ENCODE measurements at regions not wholly inside any gene's neighbourhood (a gene's known extent, or its start where the extent isn't known, plus 50 kb on each side); places are given as distances from the start of the nearest gene placed in this dataset.
"Not testable (repeated sequence)": the region's sequence is repeated elsewhere in the genome, so short reads cannot be mapped to it uniquely, and the experiment has no call there.

- not testable (repeated sequence) for DNase-seq
Measured at GRCh38 chr5:153296251-153296844, 194.1 kb upstream of the GRIA1 start.

- no peak for DNase-seq
Measured at GRCh38 chr5:153299891-153300290, 190.6 kb upstream of the GRIA1 start.

- no peak for DNase-seq
Measured at GRCh38 chr5:153308282-153308681, 182.2 kb upstream of the GRIA1 start.

- no peak for DNase-seq
Measured at GRCh38 chr5:153318556-153318955, 171.9 kb upstream of the GRIA1 start.

- DNase-seq, result no peak
Measured at GRCh38 chr5:153321478-153321877, 169.0 kb upstream of the GRIA1 start.

- DNase-seq, result no peak
Measured at GRCh38 chr5:153340139-153340538, 150.3 kb upstream of the GRIA1 start.

GRCh38 chr5:153340738-153341137 lies 149.7 kb upstream of the GRIA1 start:
- DNase-seq, result no peak

GRCh38 chr5:153342487-153342886 lies 148.0 kb upstream of the GRIA1 start:
- DNase-seq, result no peak

- no peak for DNase-seq
Measured at GRCh38 chr5:153347611-153348010, 142.9 kb upstream of the GRIA1 start.

- DNase-seq, result no peak
Measured at GRCh38 chr5:153350175-153350883, 140.1 kb upstream of the GRIA1 start.

- DNase-seq, result no peak
Measured at GRCh38 chr5:153352685-153353219, 137.7 kb upstream of the GRIA1 start.

- no peak for DNase-seq
Measured at GRCh38 chr5:153357493-153358112, 132.9 kb upstream of the GRIA1 start.

- DNase-seq, result no peak
Measured at GRCh38 chr5:153358315-153358976, 132.0 kb upstream of the GRIA1 start.

GRCh38 chr5:153360860-153361259 lies 129.6 kb upstream of the GRIA1 start:
- no peak for DNase-seq

GRCh38 chr5:153361735-153362409 lies 128.6 kb upstream of the GRIA1 start:
- no peak for DNase-seq

- DNase-seq, result no peak
Measured at GRCh38 chr5:153365547-153365946, 124.9 kb upstream of the GRIA1 start.

GRCh38 chr5:153367466-153367865 lies 123.0 kb upstream of the GRIA1 start:
- no peak for DNase-seq

GRCh38 chr5:153372425-153373129 lies 117.9 kb upstream of the GRIA1 start:
- no peak for DNase-seq

GRCh38 chr5:153373130-153373498 lies 117.4 kb upstream of the GRIA1 start:
- DNase-seq, result no peak

GRCh38 chr5:153381630-153382029 lies 108.8 kb upstream of the GRIA1 start:
- not testable (repeated sequence) for DNase-seq

- no peak for DNase-seq
Measured at GRCh38 chr5:153390569-153390968, 99.9 kb upstream of the GRIA1 start.

GRCh38 chr5:153399595-153399994 lies 90.9 kb upstream of the GRIA1 start:
- DNase-seq, result no peak

All from NCI-H526 (cell line).